SKM-1 (cell line): ENCODE measurements at regions not wholly inside any gene's neighbourhood (a gene's known extent, or its start where the extent isn't known, plus 50 kb on each side); places are given as distances from the start of the nearest gene placed in this dataset.

Source experiments
- DNase-seq: peaks from one replicate; lab custom pipeline; 2025; ENCODE audit not compliant: unreplicated experiment; lab: John Stamatoyannopoulos, UW

- DNase-seq = no peak
These were observed 618.2 kb upstream of the ZNF717 start for GRCh38 chr3:76403556-76403955.

- DNase-seq = no peak
These were observed 619.8 kb upstream of the ZNF717 start for GRCh38 chr3:76405196-76405595.

GRCh38 chr3:76410762-76411281, 625.5 kb upstream of the ZNF717 start:
- no peak for DNase-seq

- DNase-seq = no peak
These were observed 624.5 kb upstream of the ROBO2 start for GRCh38 chr3:76415384-76415783.

GRCh38 chr3:76429581-76430177, 610.2 kb upstream of the ROBO2 start:
- no peak for DNase-seq

GRCh38 chr3:76432396-76432795, 607.5 kb upstream of the ROBO2 start:
- no peak for DNase-seq

GRCh38 chr3:76436894-76437293, 603.0 kb upstream of the ROBO2 start:
- DNase-seq = no peak

GRCh38 chr3:76438971-76439370, 600.9 kb upstream of the ROBO2 start:
- no peak for DNase-seq

- no peak for DNase-seq
These were observed 597.5 kb upstream of the ROBO2 start for GRCh38 chr3:76442374-76442915.

GRCh38 chr3:76456322-76456721, 583.6 kb upstream of the ROBO2 start:
- DNase-seq = no peak

GRCh38 chr3:76463501-76463900, 576.4 kb upstream of the ROBO2 start:
- no peak for DNase-seq

GRCh38 chr3:76470285-76470684, 569.6 kb upstream of the ROBO2 start:
- no peak for DNase-seq

- no peak for DNase-seq
These were observed 565.3 kb upstream of the ROBO2 start for GRCh38 chr3:76474632-76475031.

- no peak for DNase-seq
These were observed 560.7 kb upstream of the ROBO2 start for GRCh38 chr3:76479161-76479650.

GRCh38 chr3:76482510-76482909, 557.4 kb upstream of the ROBO2 start:
- no peak for DNase-seq

- no peak for DNase-seq
These were observed 552.5 kb upstream of the ROBO2 start for GRCh38 chr3:76487446-76487845.

GRCh38 chr3:76490064-76490463, 549.8 kb upstream of the ROBO2 start:
- no peak for DNase-seq

- DNase-seq = no peak
These were observed 544.7 kb upstream of the ROBO2 start for GRCh38 chr3:76495216-76495615.

GRCh38 chr3:76497636-76498035, 542.3 kb upstream of the ROBO2 start:
- no peak for DNase-seq

- DNase-seq = no peak
These were observed 539.1 kb upstream of the ROBO2 start for GRCh38 chr3:76500746-76501275.

GRCh38 chr3:76501315-76501714, 538.6 kb upstream of the ROBO2 start:
- no peak for DNase-seq

GRCh38 chr3:76502076-76502475, 537.8 kb upstream of the ROBO2 start:
- no peak for DNase-seq
